ENCODE measurements at regions not wholly inside any gene's neighbourhood (a gene's known extent, or its start where the extent isn't known, plus 50 kb on each side); places are given as distances from the start of the nearest gene placed in this dataset.

DNA sequence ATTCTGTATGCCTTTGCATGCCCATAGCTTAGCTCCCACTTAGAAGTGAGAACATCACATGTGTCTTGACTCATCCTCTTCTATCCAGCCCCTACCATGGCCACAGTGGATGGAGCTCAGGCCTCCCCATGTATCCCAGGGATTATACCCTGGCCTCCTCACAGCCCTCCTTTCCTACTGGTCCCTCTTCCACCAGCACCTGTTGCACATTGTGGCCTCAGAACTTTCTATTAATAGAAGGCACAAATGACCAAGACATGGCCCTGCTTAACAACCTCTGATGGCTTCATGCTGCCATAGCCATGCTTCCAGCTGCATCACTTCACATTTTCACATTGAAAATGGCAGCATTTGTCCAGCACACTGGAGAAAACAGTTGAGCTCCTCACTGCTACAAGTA, 315.4 kb downstream of the CDK5RAP2 start:
- no peak for DNase-seq (ENCODE audit: low spot score)
- H4K91ac ChIP-seq (ENCODE audit: low read depth, low read length, poor library complexity) = no peak overlapping the region
- no peak overlapping the region for H2BK15ac ChIP-seq (ENCODE audit: low read length)
- no peak overlapping the region for H2BK5ac ChIP-seq (ENCODE audit: low read length)
- no peak overlapping the region for H2AFZ ChIP-seq (ENCODE audit: low read length)
- H3K9ac ChIP-seq (ENCODE audit: low read depth, low read length, poor library complexity) = no peak overlapping the region
- H3K36me3 ChIP-seq (replicated peaks in 1 of 2; ENCODE audit: control insufficient read depth in 2 of 2, insufficient read depth in 2 of 2, low read length in 2 of 2) = no peaks in the 10 kb centered on the region
- H3K23ac ChIP-seq (ENCODE audit: low read depth, low read length, poor library complexity) = no peak overlapping the region
- H3K14ac ChIP-seq (ENCODE audit: low read length) = no peak overlapping the region
- H4K8ac ChIP-seq (ENCODE audit: low read depth, low read length) = no peak overlapping the region
- no peak overlapping the region for H3K4me3 ChIP-seq (ENCODE audit: low read length in 2 of 2)
- no peak overlapping the region for H3K18ac ChIP-seq (ENCODE audit: low read length)
- H2BK120ac ChIP-seq (ENCODE audit: low read depth, low read length) = no peak overlapping the region
- H3K4ac ChIP-seq (ENCODE audit: low read length) = no peak overlapping the region
- no peak overlapping the region for H2AK5ac ChIP-seq (ENCODE audit: low read depth, low read length)
- H3K4me1 ChIP-seq (ENCODE audit: control insufficient read depth in 2 of 2, insufficient read depth in 1 of 2, low read depth in 1 of 2, low read length in 2 of 2) = no peaks in the 10 kb centered on the region
- H2BK12ac ChIP-seq (ENCODE audit: low read length) = no peak overlapping the region
- no peaks in the 10 kb centered on the region for H3K79me1 ChIP-seq (ENCODE audit: low read depth, low read length)
- H3K9me3 ChIP-seq (replicated peaks in 1 of 2; ENCODE audit: control insufficient read depth in 2 of 2, insufficient read depth in 1 of 2, low read depth in 1 of 2, low read length in 2 of 2) = no peaks in the 10 kb centered on the region
- H3K27ac ChIP-seq (replicated peaks; ENCODE audit: low read length) = no peak overlapping the region
- no peak overlapping the region for H3K4me2 ChIP-seq (ENCODE audit: insufficient read depth, low read length, poor library complexity, severe bottlenecking)
- no peaks in the 10 kb centered on the region for H3K27me3 ChIP-seq (ENCODE audit: control insufficient read depth in 3 of 3, insufficient read depth in 3 of 3, low read depth in 1 of 3, low read length in 3 of 3)

DNA sequence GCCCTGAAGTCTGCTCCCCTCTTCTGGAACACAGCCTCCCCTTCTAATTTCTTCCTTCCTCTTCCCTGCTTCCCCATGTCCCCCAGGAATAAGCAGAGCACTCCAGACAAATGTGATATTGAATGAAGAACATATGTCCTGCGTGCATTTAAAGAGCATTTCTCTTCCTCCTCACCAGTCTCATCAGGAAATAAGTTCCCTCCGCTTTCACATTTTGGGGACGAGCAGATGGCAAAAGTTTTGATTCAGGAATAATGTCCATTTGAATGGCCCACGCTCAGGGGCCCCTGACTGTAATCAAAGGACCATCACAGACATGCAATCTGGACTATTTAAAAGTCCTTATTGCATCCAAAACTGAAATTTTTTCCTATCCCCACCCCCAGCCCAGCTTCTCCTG, 316.1 kb downstream of the CDK5RAP2 start:
- H3K27ac ChIP-seq (replicated peaks; ENCODE audit: low read length) = no peak overlapping the region

DNA sequence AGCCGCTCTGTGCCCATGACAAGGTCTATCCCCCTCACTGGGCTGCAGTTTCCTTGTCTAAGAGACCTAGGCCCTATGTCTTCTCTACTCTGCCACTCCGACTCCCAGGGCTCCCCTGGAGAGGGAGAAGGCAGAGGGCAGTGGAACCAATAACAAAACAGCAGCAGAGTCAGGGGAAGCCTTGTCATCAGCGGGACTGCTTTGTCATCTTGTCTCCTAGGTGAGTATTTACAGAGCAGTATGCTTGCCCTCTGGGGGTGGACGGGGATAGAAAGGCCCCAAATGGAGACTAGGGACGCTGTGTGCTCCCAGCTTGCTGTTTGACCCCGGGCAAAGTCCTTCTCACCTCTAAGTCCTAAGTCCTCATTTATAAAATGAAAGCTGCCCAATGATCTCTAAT, 318.5 kb downstream of the CDK5RAP2 start:
- no peak overlapping the region for H3K14ac ChIP-seq (ENCODE audit: low read length)
- no peaks in the 10 kb centered on the region for H3K79me1 ChIP-seq (ENCODE audit: low read depth, low read length)
- no peak overlapping the region for H3K9ac ChIP-seq (ENCODE audit: low read depth, low read length, poor library complexity)
- H3K27ac ChIP-seq (replicated peaks; ENCODE audit: low read length) = no peak overlapping the region
- DNase-seq (ENCODE audit: low spot score) = no peak
- no peaks in the 10 kb centered on the region for H3K4me1 ChIP-seq (ENCODE audit: control insufficient read depth in 2 of 2, insufficient read depth in 1 of 2, low read depth in 1 of 2, low read length in 2 of 2)
- peak overlapping the region in 1 of 2 donors; percentile 22 for H3K4me3 ChIP-seq (ENCODE audit: low read length in 2 of 2)
- H2BK15ac ChIP-seq (ENCODE audit: low read length) = no peak overlapping the region
- H3K4me2 ChIP-seq (ENCODE audit: insufficient read depth, low read length, poor library complexity, severe bottlenecking) = no peak overlapping the region
- WGBS, 2 donors (ENCODE audit: extremely low coverage in 2 of 2, insufficient read length in 2 of 2, insufficient replicate concordance in 1 of 2) = no CpG with 5 or more reads among the region's 6 CpGs
- H2BK120ac ChIP-seq (ENCODE audit: low read depth, low read length) = no peak overlapping the region
- H2AK5ac ChIP-seq (ENCODE audit: low read depth, low read length) = no peak overlapping the region
- no peak overlapping the region for H4K91ac ChIP-seq (ENCODE audit: low read depth, low read length, poor library complexity)
- no peak overlapping the region for H3K4ac ChIP-seq (ENCODE audit: low read length)
- H2AFZ ChIP-seq (ENCODE audit: low read length) = no peak overlapping the region
- no peaks in the 10 kb centered on the region for H3K27me3 ChIP-seq (ENCODE audit: control insufficient read depth in 3 of 3, insufficient read depth in 3 of 3, low read depth in 1 of 3, low read length in 3 of 3)
- H2BK5ac ChIP-seq (ENCODE audit: low read length) = no peak overlapping the region
- H2BK12ac ChIP-seq (ENCODE audit: low read length) = no peak overlapping the region
- no peak overlapping the region for H3K18ac ChIP-seq (ENCODE audit: low read length)
- H3K23ac ChIP-seq (ENCODE audit: low read depth, low read length, poor library complexity) = no peak overlapping the region
- H4K8ac ChIP-seq (ENCODE audit: low read depth, low read length) = no peak overlapping the region
- no peaks in the 10 kb centered on the region for H3K36me3 ChIP-seq (replicated peaks in 1 of 2; ENCODE audit: control insufficient read depth in 2 of 2, insufficient read depth in 2 of 2, low read length in 2 of 2)
- no peaks in the 10 kb centered on the region for H3K9me3 ChIP-seq (replicated peaks in 1 of 2; ENCODE audit: control insufficient read depth in 2 of 2, insufficient read depth in 1 of 2, low read depth in 1 of 2, low read length in 2 of 2)

More for the DNA sequence above, 316.1 kb downstream of the CDK5RAP2 start:
- Histone ChIP-seq H3K14ac (ENCODE audit: low read length) (no peak overlapping the region), H2BK5ac (ENCODE audit: low read length) (no peak overlapping the region), H3K9me3 (replicated peaks in 1 of 2; ENCODE audit: control insufficient read depth in 2 of 2, insufficient read depth in 1 of 2, low read depth in 1 of 2, low read length in 2 of 2) (no peaks in the 10 kb centered on the region), H3K4ac (ENCODE audit: low read length) (no peak overlapping the region), H2AK5ac (ENCODE audit: low read depth, low read length) (no peak overlapping the region), H4K8ac (ENCODE audit: low read depth, low read length) (no peak overlapping the region), H3K9ac (ENCODE audit: low read depth, low read length, poor library complexity) (no peak overlapping the region), H3K36me3 (replicated peaks in 1 of 2; ENCODE audit: control insufficient read depth in 2 of 2, insufficient read depth in 2 of 2, low read length in 2 of 2) (no peaks in the 10 kb centered on the region), H3K4me2 (ENCODE audit: insufficient read depth, low read length, poor library complexity, severe bottlenecking) (no peak overlapping the region), H3K4me3 (ENCODE audit: low read length in 2 of 2) (no peak overlapping the region), H2BK15ac (ENCODE audit: low read length) (no peak overlapping the region), H3K27me3 (ENCODE audit: control insufficient read depth in 3 of 3, insufficient read depth in 3 of 3, low read depth in 1 of 3, low read length in 3 of 3) (no peaks in the 10 kb centered on the region), H3K23ac (ENCODE audit: low read depth, low read length, poor library complexity) (no peak overlapping the region), H2BK120ac (ENCODE audit: low read depth, low read length) (no peak overlapping the region), H4K91ac (ENCODE audit: low read depth, low read length, poor library complexity) (no peak overlapping the region), H3K18ac (ENCODE audit: low read length) (no peak overlapping the region), H3K4me1 (ENCODE audit: control insufficient read depth in 2 of 2, insufficient read depth in 1 of 2, low read depth in 1 of 2, low read length in 2 of 2) (no peaks in the 10 kb centered on the region), H2BK12ac (ENCODE audit: low read length) (no peak overlapping the region), H3K79me1 (ENCODE audit: low read depth, low read length) (no peaks in the 10 kb centered on the region), H2AFZ (ENCODE audit: low read length) (no peak overlapping the region)
- DNase-seq (ENCODE audit: low spot score) = no peak
- WGBS, 2 donors (ENCODE audit: extremely low coverage in 2 of 2, insufficient read length in 2 of 2, insufficient replicate concordance in 1 of 2) = no CpG with 5 or more reads among the region's 4 CpGs

DNA sequence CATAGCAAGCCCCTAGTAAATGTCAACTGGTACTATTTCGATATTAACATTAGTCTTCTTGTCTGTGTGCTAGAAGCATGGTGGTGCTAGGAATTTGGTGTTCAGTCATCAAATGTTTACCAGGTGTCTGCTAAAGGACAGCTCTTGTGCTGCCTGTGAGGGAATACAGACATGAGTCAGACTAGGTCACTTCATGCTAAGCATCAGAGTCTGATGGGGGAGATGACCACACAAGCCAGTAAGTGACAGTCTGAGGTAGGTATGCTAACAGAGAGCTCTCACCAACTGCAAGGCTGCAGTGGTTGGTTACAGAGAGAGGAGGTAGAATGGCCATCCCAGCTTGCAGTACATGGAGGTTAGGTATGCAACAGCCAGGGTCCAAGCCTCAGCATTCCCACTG, 320.9 kb downstream of the CDK5RAP2 start:
- H2AK5ac ChIP-seq (ENCODE audit: low read depth, low read length) = no peak overlapping the region

More for the DNA sequence above, 320.9 kb downstream of the CDK5RAP2 start:
- Histone ChIP-seq H2BK120ac (ENCODE audit: low read depth, low read length) (no peak overlapping the region), H3K4me1 (ENCODE audit: control insufficient read depth in 2 of 2, insufficient read depth in 1 of 2, low read depth in 1 of 2, low read length in 2 of 2) (no peaks in the 10 kb centered on the region), H3K9ac (ENCODE audit: low read depth, low read length, poor library complexity) (no peak overlapping the region), H3K27ac (replicated peaks; ENCODE audit: low read length) (no peak overlapping the region), H3K14ac (ENCODE audit: low read length) (no peak overlapping the region), H3K23ac (ENCODE audit: low read depth, low read length, poor library complexity) (no peak overlapping the region), H2BK5ac (ENCODE audit: low read length) (no peak overlapping the region), H3K18ac (ENCODE audit: low read length) (no peak overlapping the region), H3K4me3 (ENCODE audit: low read length in 2 of 2) (no peak overlapping the region), H4K8ac (ENCODE audit: low read depth, low read length) (no peak overlapping the region), H2BK15ac (ENCODE audit: low read length) (no peak overlapping the region), H3K4me2 (ENCODE audit: insufficient read depth, low read length, poor library complexity, severe bottlenecking) (no peak overlapping the region), H3K27me3 (ENCODE audit: control insufficient read depth in 3 of 3, insufficient read depth in 3 of 3, low read depth in 1 of 3, low read length in 3 of 3) (no peaks in the 10 kb centered on the region), H3K79me1 (ENCODE audit: low read depth, low read length) (no peaks in the 10 kb centered on the region), H2BK12ac (ENCODE audit: low read length) (no peak overlapping the region), H2AFZ (ENCODE audit: low read length) (no peak overlapping the region), H3K36me3 (replicated peaks in 1 of 2; ENCODE audit: control insufficient read depth in 2 of 2, insufficient read depth in 2 of 2, low read length in 2 of 2) (no peaks in the 10 kb centered on the region), H3K9me3 (replicated peaks in 1 of 2; ENCODE audit: control insufficient read depth in 2 of 2, insufficient read depth in 1 of 2, low read depth in 1 of 2, low read length in 2 of 2) (no peaks in the 10 kb centered on the region), H4K91ac (ENCODE audit: low read depth, low read length, poor library complexity) (no peak overlapping the region), H3K4ac (ENCODE audit: low read length) (no peak overlapping the region)
- WGBS, 2 donors (ENCODE audit: extremely low coverage in 2 of 2, insufficient read length in 2 of 2, insufficient replicate concordance in 1 of 2) = no CpG with 5 or more reads among the region's 1 CpG
- DNase-seq (ENCODE audit: low spot score) = no peak

All from neuronal stem cell (in vitro differentiated cells).